Natural killer cell treated with Interleukin-12 subunit alpha and Interleukin-12 subunit beta and Interleukin-15 and Interleukin-18, amount 100 ng/mL, for 72 hours (primary cell): ENCODE measurements at regions not wholly inside any gene's neighbourhood (a gene's known extent, or its start where the extent isn't known, plus 50 kb on each side); places are given as distances from the start of the nearest gene placed in this dataset.

Source experiments
- ATAC-seq, 2 donors: fragments of 150-1000 bp; cut with Tn5 transposase in 1 of 2; sonication (Bioruptor Pico), chemical (Tn5 transposase) in 1 of 2; 2 replicates each; pipeline ENCODE4 v1.10.0; 2021
- DNase-seq: peaks from one replicate; pipeline ENCODE4 v3.0.0; 2022; ENCODE audit warnings: low spot score
- H3K27ac Mint-ChIP-seq, 2 donors: 1 replicate in 1 of 2; 2 replicates in 1 of 2; pipeline ENCODE4 v1.8.0; 2022; ENCODE audit warnings: mixed read lengths in 2 of 2, mild to moderate bottlenecking in 1 of 2, moderate library complexity in 1 of 2
- H3K27me3 Mint-ChIP-seq, 2 donors: 1 replicate in 1 of 2; 2 replicates in 1 of 2; pipeline ENCODE4 v1.8.0; 2022; ENCODE audit warnings: mixed read lengths in 2 of 2
- H3K36me3 Mint-ChIP-seq: one replicate; pipeline ENCODE4 v1.8.0; 2022; ENCODE audit warnings: mixed read lengths
- H3K4me1 Mint-ChIP-seq, 2 donors: 1 replicate in 1 of 2; 2 replicates in 1 of 2; pipeline ENCODE4 v1.8.0; 2022; ENCODE audit warnings: low read depth in 2 of 2, mixed read lengths in 2 of 2, mild to moderate bottlenecking in 1 of 2
- H3K4me3 Mint-ChIP-seq: one replicate; pipeline ENCODE4 v1.8.0; 2022; ENCODE audit warnings: mixed read lengths
- H3K9me3 Mint-ChIP-seq: 2 replicates; pipeline ENCODE4 v1.8.0; 2022; ENCODE audit warnings: mixed read lengths

DNA sequence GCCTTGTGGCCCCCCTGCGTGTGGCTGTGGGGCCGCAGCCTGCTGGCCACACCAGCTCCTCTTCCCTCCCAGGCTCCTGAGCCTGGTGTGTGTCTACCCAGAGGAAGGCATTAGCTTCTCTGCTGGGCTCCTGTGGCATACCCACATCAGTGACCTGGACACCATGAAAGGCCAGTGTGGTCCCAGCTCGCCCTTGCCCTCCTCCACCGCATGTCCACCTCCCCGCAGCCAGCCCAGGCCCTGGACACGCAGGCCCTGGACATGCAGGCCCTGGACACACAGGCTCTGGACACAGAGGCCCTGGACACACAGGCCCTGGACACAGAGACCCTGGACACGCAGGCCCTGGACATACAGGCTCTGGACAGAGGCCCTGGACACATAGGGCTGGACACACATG is 153.4 kb upstream of the PPP1R26 start:
- Mint-ChIP-seq H3K4me1 (no peaks in the 10 kb centered on the region), H3K36me3 (no peaks in the 10 kb centered on the region), H3K27me3 (peaks cover 6 to 16% of the 10 kb centered on the region in 2 donors), H3K27ac (no peak overlapping the region), H3K4me3 (no peak overlapping the region), H3K9me3 (no peaks in the 10 kb centered on the region)
- DNase-seq (no peak), ATAC-seq (peak in 1 of 2 donors; percentile 33)

DNA sequence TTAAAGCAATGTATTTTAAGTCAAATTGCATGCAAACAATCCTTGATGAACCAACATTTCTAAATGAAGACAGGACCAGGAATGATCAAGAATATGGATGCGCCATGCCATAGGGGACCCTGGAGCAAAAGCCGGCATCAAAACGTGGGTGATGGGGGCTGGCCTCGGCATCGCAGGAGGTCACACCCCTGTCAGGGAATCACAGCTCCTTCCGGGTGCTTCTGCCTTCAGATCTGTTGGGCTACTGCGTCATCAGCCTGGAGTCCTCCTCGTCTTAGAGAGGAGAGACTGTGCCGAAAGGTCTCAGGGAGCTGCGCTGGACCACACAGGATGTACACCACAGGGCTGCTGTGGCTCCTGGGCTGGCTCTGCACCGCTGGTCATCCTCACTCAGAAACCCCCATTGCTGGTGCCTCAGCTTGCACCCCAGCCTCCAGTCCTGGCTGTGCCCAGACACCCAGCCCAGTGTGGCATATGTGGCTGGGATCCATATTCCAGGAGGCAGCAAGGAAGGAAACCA is 152.9 kb upstream of the PPP1R26 start:
- Mint-ChIP-seq H3K27ac (no peak overlapping the region), H3K4me1 (no peaks in the 10 kb centered on the region), H3K9me3 (no peaks in the 10 kb centered on the region), H3K36me3 (no peaks in the 10 kb centered on the region), H3K27me3 (peaks cover 6 to 16% of the 10 kb centered on the region in 2 donors), H3K4me3 (no peak overlapping the region)
- DNase-seq (no peak), ATAC-seq (no peak)

DNA sequence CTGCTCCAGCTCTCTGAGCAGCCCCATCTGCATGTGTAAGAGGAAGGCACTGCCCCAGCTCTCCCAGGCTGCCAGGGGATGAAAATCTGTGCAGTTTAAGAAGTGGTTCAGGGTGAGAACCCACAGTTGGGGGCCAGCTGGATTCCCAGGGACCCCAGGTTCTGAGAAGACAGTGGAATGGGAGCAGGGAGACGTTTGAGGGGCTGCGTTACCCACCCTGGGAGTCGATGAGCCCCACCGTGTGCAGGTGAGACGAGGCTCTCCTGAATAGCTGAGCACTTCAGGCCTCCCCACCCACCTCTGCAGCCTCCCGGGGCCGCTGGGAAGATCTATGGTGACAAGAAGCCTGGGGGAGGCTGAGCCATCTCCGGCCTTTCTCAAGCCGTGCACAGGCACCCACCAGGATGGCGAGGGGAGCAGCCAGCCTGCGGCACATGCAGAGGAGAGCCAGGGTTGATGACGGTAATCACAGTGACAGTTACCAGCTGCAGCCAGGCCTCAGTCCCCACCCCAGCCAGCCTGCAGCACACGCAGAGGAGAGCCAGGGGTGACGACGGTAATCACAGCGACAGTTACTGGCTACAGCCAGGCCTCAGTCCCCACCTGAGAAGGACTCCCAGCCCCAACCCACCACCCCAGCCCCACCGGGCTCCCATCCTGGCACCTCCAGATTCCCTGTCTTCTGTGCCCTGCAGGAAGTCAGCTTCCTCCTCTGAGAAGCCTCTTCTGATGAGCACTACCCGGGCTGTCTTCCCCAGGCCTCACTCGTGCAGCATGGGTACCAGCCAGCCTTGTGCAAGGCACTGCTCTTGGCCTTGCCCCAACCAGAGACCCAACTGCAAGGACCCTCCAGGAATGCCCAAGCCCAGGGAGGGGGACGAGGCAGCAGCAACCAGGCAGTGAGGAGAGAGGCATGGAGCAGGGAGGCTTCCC is 150.8 kb upstream of the PPP1R26 start:
- ATAC-seq (no peak), DNase-seq (no peak)
- Mint-ChIP-seq H3K27ac (no peak overlapping the region), H3K4me1 (no peaks in the 10 kb centered on the region), H3K9me3 (no peaks in the 10 kb centered on the region), H3K36me3 (no peaks in the 10 kb centered on the region), H3K4me3 (no peak overlapping the region), H3K27me3 (peaks cover 6 to 7% of the 10 kb centered on the region in 2 donors)

DNA sequence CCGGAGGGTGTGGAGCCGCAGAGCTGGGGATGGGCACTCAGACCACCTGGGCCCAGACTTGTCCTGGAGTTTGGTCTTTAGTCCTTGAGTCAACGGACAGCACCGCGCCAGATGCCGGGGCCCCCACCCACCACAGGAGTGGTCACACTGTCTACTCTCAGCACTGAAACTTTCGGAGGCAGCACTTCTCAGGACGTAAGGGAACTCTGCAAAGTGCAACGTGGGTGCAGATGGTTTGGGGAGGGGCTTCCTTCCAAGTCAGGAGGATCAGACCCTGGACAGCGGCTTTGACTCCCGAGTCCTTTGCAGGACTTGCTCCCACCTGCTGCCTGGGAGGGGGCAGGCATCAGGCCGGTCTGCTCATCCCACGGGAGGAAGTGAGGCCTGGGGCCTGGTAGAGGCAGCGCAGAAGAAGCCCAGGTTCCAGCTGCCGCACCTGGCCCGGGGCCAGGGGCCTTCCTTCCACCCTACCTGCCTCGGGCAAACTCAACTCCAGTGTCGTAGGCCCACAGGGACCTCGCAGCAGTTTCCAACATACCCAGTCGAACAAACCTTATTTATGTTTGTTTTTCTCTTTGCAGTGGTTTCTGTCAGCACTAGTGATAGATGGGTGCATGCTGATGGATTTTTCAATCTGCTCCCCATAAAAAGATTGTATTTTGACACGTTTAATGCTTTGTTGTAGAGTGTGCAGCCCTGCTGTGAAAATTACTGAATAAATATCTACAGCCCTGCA is 149.8 kb upstream of the PPP1R26 start:
- Mint-ChIP-seq H3K4me1 (no peaks in the 10 kb centered on the region), H3K36me3 (no peaks in the 10 kb centered on the region), H3K4me3 (no peak overlapping the region), H3K27ac (no peak overlapping the region), H3K27me3 (peaks cover 5 to 6% of the 10 kb centered on the region in 2 donors), H3K9me3 (no peaks in the 10 kb centered on the region)
- DNase-seq (no peak), ATAC-seq (no peak)

DNA sequence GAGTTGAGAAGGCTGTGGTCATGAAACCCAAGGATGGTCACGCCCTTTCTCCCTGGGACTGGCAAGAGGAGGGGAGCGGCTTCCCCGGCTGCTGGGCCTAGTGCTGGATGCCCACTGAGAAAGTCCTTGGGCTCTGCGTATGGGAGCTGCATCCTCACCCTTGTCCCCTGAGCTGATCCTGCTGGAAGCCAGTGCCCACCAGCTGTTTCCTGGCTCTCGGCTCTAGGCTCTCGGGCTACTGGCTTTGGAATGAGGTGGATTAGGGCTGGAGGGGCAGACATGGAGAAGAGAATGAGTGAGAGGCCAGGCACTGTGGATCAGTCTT is 149.3 kb upstream of the PPP1R26 start:
- H3K4me3 Mint-ChIP-seq = no peak overlapping the region
- no peak overlapping the region for H3K27ac Mint-ChIP-seq
- no peak for DNase-seq
- no peaks in the 10 kb centered on the region for H3K9me3 Mint-ChIP-seq
- peaks cover 5 to 6% of the 10 kb centered on the region in 2 donors for H3K27me3 Mint-ChIP-seq
- no peaks in the 10 kb centered on the region for H3K36me3 Mint-ChIP-seq
- no peaks in the 10 kb centered on the region for H3K4me1 Mint-ChIP-seq
- no peak for ATAC-seq

DNA sequence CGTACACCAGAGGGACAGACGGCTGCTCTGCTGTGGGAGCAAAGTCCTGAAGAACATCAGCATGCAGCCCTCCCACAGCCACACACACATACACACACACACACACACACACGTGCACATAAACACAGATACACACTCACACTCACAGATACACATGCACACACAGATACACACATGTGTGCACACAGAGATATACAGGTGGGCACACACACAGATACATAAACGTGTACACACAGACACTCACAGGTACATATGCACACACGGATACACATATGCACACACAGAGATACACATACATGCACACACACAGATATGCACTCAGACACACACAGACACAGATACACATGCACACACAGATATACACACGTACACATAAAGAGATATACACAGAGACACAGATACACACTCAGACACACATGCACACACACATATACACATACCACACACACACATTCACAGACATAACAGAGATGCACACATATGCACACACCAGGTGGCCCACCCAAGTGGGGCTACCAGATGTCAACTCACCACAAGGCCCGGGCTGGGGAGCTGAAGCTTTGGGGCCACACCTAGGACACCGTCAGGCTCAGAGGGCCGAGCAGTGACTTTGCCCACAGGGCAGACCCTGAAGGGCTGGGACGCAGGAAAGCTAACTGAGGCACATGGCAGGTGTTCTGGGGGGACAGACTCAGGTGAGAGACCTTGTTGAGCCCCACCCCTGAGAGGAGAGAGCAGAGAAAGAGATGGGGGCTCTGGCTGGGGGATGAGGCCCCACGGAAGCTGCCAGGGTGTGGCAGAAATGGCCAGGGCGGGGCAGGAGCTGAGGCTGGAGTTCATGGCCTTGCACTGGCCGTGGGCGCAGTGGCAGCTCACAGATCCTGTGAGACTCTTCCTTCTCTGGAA is 148.6 kb upstream of the PPP1R26 start:
- Mint-ChIP-seq H3K27ac (no peak overlapping the region), H3K4me1 (no peaks in the 10 kb centered on the region), H3K9me3 (no peaks in the 10 kb centered on the region), H3K36me3 (no peaks in the 10 kb centered on the region), H3K27me3 (peaks cover 5 to 6% of the 10 kb centered on the region in 2 donors), H3K4me3 (no peak overlapping the region)
- no peak for DNase-seq
- peak in 1 of 2 donors; percentile 29 for ATAC-seq

DNA sequence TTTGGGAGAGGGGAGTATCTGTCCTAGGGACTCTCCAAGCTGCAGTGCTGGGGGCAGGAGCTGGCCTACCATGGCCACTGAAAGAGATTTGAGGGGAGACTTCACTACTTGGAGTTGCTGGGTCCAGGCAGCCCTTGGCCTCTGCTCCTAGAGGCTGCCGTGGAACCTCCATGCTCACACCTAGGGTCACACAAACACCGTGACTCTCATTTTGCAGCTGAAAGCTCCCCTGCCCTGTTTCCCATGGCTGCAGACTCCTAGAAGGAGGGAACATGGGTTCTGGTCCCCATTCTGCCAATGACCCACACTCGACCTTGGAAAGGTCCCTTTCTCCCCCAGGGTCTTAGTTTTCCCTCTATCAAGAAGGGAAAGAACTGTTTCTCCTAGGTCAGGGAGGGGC is 147.1 kb upstream of the PPP1R26 start:
- Mint-ChIP-seq H3K4me3 (no peak overlapping the region), H3K4me1 (no peaks in the 10 kb centered on the region), H3K36me3 (no peaks in the 10 kb centered on the region), H3K27me3 (peaks cover 6 to 11% of the 10 kb centered on the region in 2 donors), H3K27ac (no peak overlapping the region), H3K9me3 (no peaks in the 10 kb centered on the region)
- ATAC-seq (no peak), DNase-seq (no peak)

DNA sequence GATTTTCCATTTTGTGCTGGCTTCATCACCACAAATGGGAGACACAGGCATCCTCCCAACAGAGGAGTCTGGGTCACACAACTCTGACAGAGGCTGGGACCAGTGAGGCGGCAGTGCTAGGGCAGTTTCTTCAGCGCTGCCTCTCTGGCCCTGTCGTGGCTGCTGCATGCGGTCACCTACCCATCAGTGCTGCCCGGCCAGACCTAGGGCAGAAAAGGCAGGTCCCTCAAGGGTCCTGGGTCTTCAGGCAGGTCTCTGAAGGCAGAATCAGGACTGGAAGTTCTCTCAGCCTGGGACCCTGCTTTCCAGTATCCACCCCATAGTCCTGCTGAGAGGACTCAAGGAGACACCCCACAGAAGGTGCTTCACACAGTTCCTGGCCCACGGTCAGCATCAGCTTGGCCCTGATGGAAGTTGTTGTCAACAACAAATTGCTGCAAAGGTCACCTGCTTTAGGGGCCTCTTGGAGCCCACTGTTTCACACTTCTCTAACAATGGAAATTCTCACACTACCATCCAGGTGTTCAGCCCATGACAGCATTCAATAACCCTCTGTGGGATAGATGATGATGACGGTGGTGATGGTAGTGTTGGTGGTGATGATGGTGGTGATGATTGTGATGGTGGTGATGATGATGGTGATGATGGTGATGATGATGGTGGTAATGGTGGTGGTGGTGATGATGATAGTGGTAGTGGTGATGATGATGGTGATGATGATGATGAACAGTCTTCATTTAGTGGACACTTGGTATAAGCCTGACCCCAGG is 146.4 kb upstream of the PPP1R26 start:
- Mint-ChIP-seq H3K9me3 (no peaks in the 10 kb centered on the region), H3K4me1 (no peaks in the 10 kb centered on the region), H3K27ac (no peak overlapping the region), H3K4me3 (no peak overlapping the region), H3K27me3 (peaks cover 6 to 11% of the 10 kb centered on the region in 2 donors), H3K36me3 (no peaks in the 10 kb centered on the region)
- ATAC-seq = no peak
- no peak for DNase-seq

DNA sequence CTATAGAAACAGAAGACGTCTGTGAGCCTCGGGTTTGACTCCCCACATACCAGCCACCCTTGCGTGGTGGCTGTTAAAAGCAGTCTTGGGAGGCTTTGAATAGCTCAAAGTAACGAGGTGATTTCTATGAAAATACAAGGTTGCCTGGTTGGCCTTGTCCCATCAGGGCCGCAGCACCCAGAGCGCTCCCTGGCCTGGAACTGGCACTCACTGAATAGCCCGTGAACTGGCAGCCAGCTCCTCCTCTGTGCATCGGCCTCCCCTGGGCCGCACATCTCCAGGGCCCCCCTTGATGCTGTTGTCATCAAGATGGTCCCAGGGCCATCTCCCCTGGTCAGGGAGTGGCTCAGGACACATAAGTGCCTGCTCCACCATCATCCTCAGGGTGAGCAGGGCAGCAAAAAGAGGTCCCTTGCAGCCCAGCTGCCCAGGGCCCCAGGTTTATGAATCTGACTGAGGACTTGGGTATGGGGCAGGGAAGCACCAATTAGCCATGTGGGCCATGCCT is 144.6 kb upstream of the PPP1R26 start:
- H3K27me3 Mint-ChIP-seq = peaks cover 8 to 15% of the 10 kb centered on the region in 2 donors
- ATAC-seq (no peak), DNase-seq (no peak)
- no peak overlapping the region for H3K27ac Mint-ChIP-seq
- H3K4me3 Mint-ChIP-seq = no peak overlapping the region
- H3K9me3 Mint-ChIP-seq = no peaks in the 10 kb centered on the region
- H3K36me3 Mint-ChIP-seq = no peaks in the 10 kb centered on the region
- H3K4me1 Mint-ChIP-seq = no peaks in the 10 kb centered on the region

DNA sequence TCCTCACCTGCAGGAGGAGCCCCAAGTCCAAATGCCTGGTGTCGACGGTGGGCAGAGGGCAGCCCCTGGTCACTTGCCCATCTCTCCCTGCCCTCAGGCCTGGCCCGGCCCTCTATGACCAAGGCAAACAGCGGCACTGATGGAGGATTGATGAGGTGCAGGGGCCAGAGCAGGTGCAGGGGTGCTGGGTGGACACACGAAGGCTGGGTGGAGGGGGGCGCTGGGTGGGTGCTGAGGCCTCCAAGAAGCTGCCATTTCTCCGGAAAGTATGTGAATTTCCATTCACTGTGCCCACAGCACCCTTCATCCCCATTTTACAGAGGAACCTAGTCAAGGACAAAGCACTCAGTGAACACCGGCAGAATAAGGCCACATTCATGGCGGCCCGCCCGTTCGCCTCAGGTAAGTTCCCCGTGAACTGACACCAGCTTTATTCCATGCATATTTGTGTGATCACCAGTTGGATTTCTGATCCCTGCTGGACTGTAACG is 143.8 kb upstream of the PPP1R26 start:
- Mint-ChIP-seq H3K4me3 (no peak overlapping the region), H3K36me3 (no peaks in the 10 kb centered on the region), H3K27me3 (peaks cover 9 to 15% of the 10 kb centered on the region in 2 donors), H3K9me3 (no peaks in the 10 kb centered on the region), H3K4me1 (no peaks in the 10 kb centered on the region), H3K27ac (no peak overlapping the region)
- no peak for ATAC-seq
- no peak for DNase-seq

DNA sequence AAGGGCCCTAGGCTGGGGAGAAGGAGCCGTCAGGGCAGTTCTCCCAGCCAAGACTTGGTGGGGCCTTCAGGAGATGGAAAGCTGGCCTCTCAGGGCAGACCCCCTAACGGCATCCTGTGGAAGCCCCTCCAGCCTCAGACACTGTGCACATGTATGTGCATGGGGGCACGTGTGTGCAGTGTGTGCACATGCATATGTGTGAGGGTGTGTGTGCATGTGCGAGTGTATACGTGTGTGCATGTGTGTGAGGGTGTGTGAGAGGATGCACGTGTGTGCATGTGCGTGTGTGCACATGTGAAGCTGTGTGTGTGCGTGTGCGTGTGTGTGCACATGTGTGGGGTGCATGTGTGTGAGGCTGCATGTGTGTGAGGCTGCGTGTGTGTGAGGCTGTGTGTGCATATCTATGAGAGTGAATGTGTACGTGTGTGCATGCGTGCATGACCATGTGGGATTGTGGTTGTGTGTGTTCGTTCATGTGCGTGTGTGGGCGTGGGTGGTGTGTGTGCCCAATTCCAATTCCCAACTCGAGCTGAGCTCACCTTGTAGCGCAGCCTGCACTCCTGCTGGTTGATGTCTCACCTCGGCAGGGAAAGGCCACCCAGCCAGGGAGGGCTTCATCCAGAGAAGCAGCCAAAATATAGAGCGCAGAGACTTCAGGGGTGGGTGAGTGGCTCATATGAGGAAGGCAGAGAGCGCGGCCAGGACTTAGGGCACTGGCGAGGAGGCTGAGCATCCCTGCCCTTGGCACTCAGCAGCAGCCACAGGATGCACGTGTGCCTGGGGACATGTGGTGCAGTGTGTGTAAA is 142.7 kb upstream of the PPP1R26 start:
- H3K27ac Mint-ChIP-seq = no peak overlapping the region
- no peak overlapping the region for H3K4me3 Mint-ChIP-seq
- H3K9me3 Mint-ChIP-seq = no peaks in the 10 kb centered on the region
- no peaks in the 10 kb centered on the region for H3K36me3 Mint-ChIP-seq
- no peaks in the 10 kb centered on the region for H3K4me1 Mint-ChIP-seq
- ATAC-seq (no peak), DNase-seq (no peak)
- peaks cover 6 to 12% of the 10 kb centered on the region in 2 donors for H3K27me3 Mint-ChIP-seq

DNA sequence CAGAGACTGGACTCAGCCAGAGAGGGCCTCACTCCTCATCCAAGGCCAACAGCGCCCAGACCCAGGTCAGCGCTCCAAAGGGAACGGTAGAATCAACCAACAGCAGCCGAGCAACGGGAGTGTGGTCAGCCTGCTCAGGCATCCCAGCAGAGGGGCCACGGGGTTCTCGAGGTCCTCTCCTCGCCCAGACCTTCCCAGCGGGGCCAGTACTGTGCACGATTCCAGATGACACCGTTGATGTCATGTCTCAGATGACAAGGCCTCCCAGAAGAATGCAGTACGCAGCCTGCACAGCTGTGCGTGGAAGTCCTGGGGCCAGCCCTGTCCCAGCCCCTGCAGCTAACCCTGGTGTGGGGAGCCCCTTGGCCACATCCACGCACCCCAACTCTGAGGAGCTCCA is 141.0 kb upstream of the PPP1R26 start:
- no peaks in the 10 kb centered on the region for H3K4me1 Mint-ChIP-seq
- no peak overlapping the region for H3K27ac Mint-ChIP-seq
- H3K36me3 Mint-ChIP-seq = no peaks in the 10 kb centered on the region
- no peak for ATAC-seq
- DNase-seq = no peak
- peaks cover 6 to 12% of the 10 kb centered on the region in 2 donors for H3K27me3 Mint-ChIP-seq
- no peaks in the 10 kb centered on the region for H3K9me3 Mint-ChIP-seq
- H3K4me3 Mint-ChIP-seq = no peak overlapping the region
